Right lung (tissue), 2 donors: ENCODE measurements at regions not wholly inside any gene's neighbourhood (a gene's known extent, or its start where the extent isn't known, plus 50 kb on each side); places are given as distances from the start of the nearest gene placed in this dataset.

Experiments
- DNase-seq, 2 donors: peaks; one replicate each; pipeline ENCODE4 v3.0.0-alpha.2; 2013

DNA sequence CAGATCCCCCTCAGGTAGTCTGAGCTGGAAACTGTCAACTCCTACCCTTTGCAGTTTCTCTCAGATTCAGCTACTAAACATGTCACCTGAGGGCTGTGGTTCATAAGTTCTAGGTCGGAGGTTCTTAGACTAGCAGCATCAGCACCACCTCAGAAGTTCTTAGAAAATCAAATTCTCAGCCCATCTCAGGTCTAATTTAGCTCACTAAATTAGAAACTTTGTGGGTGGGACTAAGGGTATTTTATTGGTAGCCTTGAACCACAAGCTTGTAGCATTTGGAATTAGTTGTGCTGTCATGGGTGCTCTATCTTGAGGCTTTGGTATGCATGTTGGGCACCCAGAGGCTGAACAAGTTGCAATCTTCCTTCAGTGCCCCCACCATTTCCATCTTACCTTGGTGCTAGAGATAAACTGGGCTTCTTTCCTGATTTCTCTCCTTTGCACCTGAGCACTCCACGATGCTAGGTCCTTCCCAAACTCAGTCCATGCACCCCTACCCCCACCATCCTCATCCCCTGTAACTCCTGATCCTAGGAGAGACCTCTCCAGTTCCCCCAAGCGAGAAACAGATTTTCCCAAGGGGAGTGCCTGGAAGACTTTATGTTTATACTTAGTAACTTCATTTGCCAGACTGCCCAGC, 54.2 kb downstream of the S1PR1 start:
- no peak for DNase-seq

DNA sequence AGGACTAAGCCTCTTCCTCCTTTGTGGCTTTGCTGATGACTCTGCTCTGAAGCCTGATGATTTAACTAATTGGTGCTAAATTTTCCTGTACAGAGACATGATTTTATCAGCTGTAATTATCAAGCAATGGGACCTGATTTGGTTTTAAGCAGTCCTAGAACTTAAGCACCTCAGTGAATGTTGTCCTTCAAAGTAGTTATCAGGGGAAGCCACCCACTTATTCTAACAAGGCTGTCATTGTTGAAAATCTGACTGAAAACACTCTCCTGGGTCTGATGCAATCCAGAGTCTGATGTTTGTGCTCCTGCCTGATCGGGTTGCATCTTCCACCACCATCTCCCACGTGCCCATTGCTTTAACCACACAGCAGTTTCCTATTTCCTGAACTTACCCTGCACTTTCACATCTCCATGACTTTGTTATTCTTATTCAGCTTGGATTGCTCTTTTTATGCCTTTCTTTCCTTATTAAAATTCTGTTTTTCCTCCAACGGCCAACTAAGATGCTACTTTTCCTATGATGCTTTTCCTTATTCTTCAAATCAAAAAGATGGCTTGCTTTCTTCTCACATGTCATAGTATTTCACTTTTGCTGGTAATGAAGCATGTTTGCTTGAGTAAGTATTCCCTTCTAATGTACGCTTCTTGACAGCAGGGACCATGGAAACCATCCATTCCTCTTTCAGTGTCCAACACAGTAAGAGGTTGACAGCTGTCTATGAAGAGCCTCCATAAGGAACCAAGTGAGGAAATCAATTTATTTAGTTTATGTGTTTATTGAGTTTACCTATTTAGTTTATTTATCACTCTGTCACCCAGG, 55.0 kb downstream of the S1PR1 start:
- DNase-seq, result no peak

DNA sequence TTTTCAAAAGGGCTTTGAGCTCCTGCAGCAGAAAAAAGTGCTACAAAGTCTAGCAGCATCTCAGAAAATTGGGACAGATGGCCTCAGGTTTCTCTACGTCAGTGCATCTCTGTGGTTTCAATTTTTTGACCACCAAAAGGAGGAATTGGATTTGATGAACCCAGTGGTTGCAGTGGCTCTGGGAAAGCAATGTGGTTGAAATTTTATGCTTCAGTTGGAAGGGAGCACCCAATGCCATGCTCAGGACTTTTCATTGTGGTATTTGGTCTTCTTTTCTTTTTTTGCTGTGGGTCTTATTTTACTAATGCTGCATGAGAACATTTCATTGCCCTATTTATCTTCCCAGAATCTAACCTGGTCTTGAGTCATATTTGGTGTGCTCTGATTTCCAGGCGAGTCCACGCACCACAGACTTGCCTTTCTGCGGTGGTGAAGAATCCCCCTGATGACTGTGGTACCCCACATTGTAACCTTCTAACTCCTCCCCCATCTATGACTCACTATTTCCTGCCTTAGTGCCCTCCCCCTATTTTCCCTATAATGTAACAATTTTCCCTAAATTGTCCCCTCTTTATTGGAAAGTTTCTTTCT, 56.7 kb downstream of the S1PR1 start:
- DNase-seq, result no peak

DNA sequence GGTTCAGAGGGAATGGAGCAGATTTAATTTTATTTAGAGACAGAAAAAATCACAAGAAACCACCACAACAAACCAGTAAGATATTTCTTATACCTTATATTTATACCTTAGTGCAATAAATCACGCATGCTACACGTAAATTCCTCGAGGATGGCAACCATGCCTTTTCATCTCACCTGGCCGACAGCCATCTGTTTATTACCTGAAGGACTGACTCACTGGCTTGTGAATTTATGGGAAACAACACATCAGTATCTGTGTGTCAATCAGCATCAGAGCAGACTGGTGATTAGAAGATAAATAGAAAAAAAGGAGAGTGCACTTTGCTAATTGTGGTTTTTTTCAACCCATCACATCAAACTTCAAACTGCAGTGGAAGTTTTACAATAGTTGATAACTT, 58.4 kb downstream of the S1PR1 start:
- no peak for DNase-seq

DNA sequence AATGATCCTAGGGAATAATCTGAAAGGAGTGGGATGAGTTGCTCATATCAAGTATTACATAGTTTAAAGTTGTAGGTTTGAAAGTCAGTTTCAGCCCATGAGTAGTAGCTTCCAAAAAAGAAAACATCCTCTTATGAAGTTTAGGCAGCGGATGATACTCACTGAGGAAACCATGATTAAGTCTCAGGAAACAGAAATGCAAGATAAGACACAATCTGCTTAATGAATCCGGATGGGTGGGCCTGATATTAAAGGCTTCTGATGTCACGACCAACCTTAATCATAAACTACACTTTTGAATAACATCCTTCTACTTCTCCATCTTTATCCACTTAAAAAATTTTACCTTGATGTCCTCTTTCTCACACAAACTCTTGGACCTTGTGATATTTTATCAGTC, 61.8 kb downstream of the S1PR1 start:
- DNase-seq, result no peak

DNA sequence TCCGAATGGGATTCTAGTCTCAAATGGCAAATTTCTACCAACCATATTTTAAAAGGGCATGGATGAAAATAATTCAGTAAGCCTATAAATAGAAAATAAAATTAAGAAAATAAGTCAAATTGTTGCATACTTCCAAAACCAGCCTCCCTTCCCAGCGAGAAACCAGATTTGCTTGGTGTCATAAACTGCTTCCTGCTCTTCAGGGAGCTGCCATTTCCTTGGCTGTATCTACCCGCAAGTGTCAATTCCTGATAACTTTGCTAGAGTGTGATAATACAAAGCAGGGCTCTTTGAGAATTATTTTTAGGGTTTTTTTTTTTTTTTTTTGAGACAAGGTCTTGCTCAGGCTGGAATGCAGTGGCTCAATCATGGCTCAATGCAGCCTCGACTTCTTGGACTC, 62.3 kb downstream of the S1PR1 start:
- no peak for DNase-seq

DNA sequence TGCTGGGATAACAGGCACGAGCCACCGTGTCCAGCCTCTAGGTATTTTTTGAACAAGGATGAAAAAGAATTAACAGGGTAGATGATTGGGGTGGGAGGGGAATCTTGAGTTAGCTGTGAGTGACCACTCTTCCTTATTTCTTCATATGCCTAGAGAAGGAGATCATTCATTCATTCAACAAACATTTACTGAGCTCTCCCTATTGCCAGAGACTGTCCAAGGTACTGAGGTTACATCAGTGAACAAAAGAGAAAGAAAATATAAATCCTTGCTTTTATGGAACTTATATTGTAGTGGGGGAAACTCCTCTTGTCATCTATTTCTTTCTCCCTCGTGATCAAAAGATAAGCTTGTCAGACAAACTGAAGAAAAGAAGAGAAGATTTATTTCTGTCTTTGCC, 62.9 kb downstream of the S1PR1 start:
- DNase-seq, result no peak

DNA sequence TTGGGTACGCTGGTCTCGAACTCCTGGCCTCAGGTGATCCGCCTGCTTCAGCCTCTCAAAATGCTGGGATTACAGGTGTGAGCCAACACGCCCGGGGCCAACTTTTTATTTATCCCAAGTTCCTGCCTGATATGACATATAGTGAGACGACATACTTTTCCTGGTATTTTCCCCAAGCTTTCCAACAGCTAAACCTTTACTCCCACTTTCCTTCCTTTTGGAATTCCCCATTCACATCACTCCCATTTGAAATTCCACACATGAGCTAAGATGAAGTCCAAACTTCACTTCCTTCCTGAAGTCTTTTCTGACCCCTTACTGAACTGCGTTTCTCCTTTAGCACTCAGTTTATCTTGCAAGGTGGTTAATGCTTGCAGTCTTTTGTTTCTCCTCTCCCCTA, 64.1 kb downstream of the S1PR1 start:
- no peak for DNase-seq

DNA sequence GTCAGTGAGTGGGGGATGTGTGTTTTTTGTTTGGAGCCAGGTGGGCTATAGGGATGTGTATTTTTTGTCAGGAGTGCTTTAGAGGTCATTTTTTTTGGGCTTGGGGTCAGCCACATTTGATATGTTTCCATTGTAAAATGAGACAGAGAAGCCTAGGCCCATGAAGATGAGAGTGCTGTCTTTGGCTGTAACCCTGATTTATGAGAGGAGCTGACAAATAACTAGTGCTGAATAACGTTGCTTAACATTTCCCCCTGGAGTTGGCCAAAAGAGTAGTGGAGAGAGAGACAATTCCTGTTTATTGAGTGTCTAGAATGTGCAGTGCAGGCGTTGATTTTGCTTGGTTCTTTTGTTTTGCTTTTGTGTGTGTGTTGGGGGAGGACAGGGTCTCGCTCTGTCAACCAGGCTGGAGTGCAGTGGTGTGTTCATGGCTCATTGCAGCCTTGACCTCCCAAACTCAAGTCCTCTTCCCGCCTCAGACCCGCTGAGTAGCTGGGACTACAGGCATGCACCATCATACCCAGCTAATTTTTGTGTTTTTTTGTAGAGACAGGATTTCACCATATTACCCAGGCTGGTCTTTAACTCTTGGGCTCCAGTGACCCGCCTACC, 64.7 kb downstream of the S1PR1 start:
- no peak for DNase-seq

DNA sequence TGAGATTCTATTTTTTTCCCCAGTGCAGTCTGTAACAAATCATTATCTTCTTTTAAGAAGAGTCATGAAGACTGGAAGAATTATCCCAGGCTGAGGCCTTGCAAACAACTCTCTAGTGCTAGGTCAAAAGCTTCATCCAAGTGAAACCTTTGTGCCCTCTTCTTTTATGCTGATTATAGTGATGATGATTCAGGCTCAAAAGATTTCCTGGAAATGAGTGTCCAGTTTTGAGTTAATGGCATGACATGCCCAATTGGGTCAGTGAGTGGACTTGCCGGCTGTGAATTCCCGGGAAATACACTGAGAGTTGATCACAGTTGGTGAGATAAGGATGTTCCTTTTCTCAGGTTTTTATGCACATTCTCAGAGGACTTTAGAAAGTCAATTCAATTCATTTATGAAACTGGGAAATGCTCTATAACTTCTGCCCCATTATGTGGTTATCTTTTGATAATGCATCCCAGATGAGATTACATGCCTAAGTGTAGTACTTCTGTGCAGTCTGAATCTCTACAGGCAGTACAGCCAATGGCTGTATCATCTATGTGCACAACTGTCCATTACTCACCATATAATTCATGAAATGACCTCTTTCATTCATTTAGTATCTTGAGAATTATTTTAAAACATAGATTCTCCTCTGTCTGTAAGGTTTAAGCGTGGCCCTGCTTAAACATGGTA, 66.2 kb downstream of the S1PR1 start:
- DNase-seq, result no peak

DNA sequence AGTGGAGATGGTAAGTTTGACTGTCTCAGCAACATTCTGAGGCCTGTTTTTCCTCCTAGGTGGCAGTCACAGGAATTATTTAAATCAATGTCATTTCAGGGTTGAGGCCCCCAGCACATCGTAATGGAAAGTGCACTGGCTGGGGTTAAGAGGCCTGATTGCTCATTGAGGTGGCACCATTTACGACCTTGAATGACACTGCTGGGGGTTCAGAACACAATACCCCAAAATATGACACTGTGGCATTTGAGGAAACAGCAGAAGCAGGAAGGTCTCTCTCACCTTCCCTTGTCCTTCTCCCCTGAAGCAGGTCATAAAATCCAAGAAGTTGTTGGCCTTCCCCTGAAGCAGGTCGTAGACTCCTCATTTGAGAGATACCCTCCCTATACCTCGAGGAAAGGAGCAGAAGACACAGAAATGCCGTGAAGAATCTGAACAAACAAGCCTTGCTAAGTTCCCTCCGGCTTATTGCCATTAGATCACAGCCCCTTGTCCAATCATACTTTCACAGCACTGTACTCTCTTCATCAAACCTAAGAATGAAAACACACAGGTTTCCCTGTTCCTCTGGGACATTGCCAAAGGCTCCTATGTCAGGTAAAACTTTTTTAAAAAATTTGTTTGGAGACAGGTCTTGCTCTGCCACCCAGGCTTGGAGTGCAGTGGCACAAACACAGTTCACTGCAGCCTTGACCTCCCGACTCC, 71.3 kb downstream of the S1PR1 start:
- no peak for DNase-seq

DNA sequence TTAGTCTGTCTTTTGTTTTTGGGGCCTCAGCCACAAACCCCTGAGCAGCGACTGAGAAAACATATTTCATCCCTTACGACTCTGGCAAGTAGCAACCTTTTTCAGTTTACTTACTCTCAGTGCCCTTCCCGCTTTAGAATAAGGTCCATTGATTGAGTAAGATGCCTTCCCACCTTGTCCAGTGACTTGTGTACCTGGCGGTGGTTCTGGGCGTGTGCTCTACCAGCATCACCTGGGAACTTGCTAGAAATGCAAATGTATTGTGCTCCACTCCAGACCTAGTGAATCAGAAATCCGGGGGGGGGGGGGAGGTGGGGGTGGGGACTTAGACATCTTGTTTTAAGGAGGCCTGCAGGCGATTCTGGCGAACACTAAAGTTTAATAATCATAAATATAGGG, 72.1 kb downstream of the S1PR1 start:
- no peak for DNase-seq

DNA sequence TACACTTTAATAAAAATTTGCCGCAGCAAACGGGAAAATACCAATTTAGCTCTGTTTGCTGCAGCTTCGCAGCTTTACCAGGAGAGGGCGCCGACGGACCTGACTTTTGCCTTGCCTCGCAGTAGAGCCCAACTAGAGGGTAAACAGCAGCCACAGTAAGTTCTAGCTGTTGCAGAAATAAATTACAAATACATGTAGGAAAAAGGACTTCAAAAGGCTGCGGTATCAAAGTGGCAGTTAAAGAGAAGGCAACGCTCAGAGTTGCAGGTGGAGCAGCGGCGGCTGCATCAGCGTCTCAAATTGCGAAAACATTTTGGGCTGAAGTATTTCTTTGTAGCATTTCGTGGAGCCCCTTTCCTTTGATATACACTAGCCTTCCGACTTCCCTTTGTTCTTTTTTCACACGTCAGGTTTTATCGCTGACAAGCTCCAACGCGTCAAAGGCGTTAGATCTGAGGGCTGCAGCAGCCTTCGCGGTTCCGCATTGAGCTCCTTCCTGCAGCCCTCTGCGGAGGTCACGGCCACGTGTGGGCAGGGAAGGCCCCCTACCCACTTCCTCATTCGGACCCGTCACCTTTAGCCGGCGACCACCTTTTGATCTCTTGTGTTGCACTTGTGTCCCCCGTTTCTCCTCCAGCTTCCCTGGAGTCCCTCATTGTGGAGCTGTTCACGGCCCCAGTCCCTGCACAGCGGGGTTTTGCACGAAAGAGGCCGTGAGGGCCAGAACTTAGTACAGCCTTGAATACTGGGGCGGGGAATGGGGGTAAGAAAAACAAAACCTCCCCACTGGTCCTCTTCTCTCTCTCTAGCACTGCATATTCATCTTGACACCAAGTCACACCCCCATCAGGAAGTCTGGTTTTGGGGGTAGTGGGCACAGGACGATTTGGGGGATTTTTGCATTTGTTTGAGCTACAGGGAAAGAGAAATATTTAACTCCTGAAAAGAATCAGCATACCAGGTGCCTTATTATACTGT, 72.8 kb downstream of the S1PR1 start:
- peak; percentile 44 to 65 for DNase-seq

DNA sequence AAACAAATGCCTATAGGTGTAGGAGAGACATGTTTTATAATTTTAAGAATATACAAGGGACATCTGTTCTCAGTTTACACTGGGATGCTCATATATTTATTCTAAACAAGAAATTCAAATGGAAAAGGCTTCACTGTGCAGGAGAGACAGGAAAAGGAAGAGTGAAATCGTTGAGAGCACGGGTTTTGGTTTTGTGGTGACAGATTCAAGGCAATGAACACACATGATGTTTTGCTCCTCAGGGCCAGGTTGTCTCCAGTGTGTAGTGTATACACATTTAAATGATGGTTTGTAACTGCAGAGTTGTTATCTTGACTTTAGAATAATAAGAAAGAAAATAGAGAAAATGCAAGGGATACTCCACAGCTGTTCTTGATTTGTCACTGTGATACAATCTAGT, 73.7 kb downstream of the S1PR1 start:
- DNase-seq, result no peak

DNA sequence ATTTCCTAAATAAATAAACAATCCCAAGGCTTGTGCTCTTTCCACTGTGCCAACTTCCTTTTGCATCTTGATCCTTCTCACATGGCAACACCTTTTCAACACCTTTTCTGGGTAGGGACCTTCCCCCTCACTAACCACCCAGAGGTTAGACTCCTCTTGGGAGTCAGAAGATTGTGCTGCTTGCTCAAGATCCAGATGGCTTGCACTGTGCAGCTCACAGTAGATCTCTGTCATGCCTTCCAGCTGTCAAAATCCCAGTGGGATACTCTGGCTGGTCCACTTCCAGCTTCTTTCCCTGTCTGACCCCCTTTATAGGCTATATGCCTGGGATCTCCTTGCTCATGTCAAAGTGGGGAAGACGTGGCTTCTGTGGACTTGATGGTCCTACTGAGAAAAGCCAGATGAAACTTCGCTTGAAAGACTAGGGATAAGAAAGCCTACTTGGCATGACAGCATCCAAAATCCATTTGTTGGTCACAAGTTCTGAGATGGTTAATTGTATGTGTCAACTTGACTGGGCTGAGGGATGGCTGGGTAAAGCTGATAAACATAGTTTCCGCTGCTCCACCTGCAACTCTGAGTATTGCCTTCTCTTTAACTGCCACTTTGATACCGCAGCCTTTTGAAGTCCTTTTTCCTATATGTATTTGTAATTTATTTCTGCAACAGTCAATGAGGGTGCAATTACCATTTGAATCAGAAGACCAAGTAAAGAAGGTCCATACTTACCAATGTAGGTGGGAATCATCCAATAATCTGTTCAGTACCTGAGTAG, 74.5 kb downstream of the S1PR1 start:
- no peak for DNase-seq

DNA sequence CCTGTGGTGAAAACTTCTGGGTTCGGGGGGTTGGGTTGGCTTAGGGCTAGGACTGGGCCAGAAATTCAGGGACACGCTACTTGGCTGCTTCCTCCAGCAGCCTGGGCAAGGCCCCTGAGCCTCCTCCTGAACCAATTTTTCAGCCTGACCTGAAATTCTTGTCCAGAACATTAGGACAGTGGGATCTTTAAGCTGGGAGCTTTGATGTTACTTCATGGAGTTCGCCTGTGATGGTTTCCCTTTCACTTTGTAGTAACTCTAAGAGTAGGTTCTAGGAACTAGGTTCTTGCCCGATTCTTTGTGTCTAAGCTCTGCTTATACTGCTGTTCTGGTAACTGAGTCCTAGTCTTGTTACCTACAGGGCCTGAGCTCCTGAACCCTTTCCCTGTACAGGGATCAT, 75.3 kb downstream of the S1PR1 start:
- DNase-seq, result no peak

DNA sequence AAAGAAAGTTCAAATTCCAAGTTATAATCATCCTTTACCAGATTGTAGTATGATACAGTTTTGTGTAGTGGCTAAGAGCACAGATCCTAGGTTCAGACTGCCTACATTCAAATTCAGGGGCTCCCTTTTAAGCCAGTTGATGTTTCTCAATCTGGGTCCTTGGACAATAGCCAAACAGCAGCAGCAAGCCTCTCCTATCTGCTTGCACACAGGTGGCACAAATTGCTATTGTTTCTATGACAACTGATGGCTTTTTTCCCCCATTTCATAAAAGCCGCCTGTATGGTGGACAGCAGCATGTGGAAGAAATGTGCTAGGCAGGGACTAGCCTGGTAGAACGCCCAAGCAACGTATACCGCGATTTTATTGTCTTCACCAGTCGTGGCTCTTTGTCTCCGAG, 76.5 kb downstream of the S1PR1 start:
- DNase-seq, result no peak

DNA sequence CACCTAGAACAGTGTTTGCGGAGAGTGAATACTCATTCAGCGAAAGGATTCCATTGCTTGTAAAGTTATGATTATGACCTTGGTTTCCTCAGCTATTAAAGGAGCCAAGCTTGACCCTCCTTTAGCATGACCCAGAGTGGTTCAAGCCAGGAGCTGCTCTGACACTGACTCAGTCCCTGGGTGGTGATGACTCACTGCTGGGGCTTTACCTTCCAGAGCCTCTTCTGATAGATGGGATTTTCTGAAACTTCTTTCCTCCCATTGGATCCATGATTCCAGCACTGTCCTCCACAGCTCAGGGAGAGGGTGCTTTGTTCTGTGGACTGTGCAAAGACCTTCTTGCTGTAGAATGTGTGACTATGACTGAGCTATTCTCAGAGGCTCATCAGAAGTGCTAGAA, 77.4 kb downstream of the S1PR1 start:
- no peak for DNase-seq

DNA sequence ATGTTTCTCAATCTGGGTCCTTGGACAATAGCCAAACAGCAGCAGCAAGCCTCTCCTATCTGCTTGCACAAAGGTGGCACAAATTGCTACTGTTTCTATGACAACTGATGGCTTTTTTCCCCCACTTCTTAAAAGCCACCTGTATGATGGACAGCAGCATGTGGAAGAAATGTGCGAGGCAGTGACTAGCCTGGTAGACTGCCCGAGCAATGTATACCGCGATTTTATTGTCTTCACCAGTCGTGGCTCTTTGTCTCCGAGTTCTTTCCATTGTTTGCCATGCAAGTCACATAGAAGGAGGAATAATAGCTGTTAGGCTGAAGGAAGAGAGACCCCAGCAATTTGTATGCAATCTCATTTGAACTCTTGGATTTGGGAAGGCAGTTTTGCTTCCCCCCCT, 79.4 kb downstream of the S1PR1 start:
- DNase-seq, result no peak

DNA sequence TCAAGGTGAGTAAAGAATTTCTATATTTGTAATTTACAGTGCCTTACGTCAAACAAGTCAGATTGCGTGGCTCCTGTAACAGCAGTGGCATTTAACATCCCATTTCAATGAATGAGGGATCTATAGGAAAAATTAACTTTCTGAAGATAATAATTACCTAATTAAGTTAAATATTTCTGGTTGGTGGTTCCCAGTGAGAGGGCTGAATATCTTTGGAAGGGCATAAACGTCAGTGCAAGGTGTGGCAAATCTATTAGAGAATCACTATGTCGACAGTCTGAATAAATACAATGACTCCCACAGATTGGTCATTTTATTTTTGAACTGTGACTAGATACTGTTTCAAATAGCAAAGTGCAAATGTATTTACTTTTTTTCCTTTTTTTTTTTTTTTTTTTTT, 80.0 kb downstream of the S1PR1 start:
- no peak for DNase-seq
